ENCODE measurements at regions not wholly inside any gene's neighbourhood (a gene's known extent, or its start where the extent isn't known, plus 50 kb on each side); places are given as distances from the start of the nearest gene placed in this dataset.

GRCh38 chr4:113838460-113838859 is 76.9 kb upstream of the CAMK2D start:
- Histone ChIP-seq H3K4me3 (ENCODE audit: low read depth, low read length) (no peak overlapping the region), H3K36me3 (ENCODE audit: control insufficient read depth, insufficient read depth, low read length) (no peaks in the 10 kb centered on the region), H3K27me3 (ENCODE audit: control insufficient read depth, insufficient read depth, low read length) (no peaks in the 10 kb centered on the region)
- DNase-seq (ENCODE audit: low read depth): no peak
- TF ChIP-seq, protein P1, sequence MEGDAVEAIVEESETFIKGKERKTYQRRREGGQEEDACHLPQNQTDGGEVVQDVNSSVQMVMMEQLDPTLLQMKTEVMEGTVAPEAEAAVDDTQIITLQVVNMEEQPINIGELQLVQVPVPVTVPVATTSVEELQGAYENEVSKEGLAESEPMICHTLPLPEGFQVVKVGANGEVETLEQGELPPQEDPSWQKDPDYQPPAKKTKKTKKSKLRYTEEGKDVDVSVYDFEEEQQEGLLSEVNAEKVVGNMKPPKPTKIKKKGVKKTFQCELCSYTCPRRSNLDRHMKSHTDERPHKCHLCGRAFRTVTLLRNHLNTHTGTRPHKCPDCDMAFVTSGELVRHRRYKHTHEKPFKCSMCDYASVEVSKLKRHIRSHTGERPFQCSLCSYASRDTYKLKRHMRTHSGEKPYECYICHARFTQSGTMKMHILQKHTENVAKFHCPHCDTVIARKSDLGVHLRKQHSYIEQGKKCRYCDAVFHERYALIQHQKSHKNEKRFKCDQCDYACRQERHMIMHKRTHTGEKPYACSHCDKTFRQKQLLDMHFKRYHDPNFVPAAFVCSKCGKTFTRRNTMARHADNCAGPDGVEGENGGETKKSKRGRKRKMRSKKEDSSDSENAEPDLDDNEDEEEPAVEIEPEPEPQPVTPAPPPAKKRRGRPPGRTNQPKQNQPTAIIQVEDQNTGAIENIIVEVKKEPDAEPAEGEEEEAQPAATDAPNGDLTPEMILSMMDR (IDR thresholded peaks at IDR 0.05; ENCODE audit: insufficient read depth, low read length, poor library complexity, severe bottlenecking): no peak

- Histone ChIP-seq H3K27me3 (ENCODE audit: control insufficient read depth, insufficient read depth, low read length) (no peaks in the 10 kb centered on the region), H3K36me3 (ENCODE audit: control insufficient read depth, insufficient read depth, low read length) (no peaks in the 10 kb centered on the region), H3K4me3 (ENCODE audit: low read depth, low read length) (no peak overlapping the region)
- peak; percentile 72 for DNase-seq (ENCODE audit: low read depth)
- TF ChIP-seq, protein P1 (IDR thresholded peaks at IDR 0.05; ENCODE audit: insufficient read depth, low read length, poor library complexity, severe bottlenecking): no peak
Observed at GRCh38 chr4:113837397-113837796, 75.9 kb upstream of the CAMK2D start.

- peak; percentile 14 for DNase-seq (ENCODE audit: low read depth)
- Histone ChIP-seq H3K27me3 (ENCODE audit: control insufficient read depth, insufficient read depth, low read length) (no peaks in the 10 kb centered on the region), H3K4me3 (ENCODE audit: low read depth, low read length) (no peak overlapping the region), H3K36me3 (ENCODE audit: control insufficient read depth, insufficient read depth, low read length) (no peaks in the 10 kb centered on the region)
- TF ChIP-seq, protein P1 (IDR thresholded peaks at IDR 0.05; ENCODE audit: insufficient read depth, low read length, poor library complexity, severe bottlenecking): no peak
Observed at GRCh38 chr4:113835005-113835404, 73.5 kb upstream of the CAMK2D start.

DNA sequence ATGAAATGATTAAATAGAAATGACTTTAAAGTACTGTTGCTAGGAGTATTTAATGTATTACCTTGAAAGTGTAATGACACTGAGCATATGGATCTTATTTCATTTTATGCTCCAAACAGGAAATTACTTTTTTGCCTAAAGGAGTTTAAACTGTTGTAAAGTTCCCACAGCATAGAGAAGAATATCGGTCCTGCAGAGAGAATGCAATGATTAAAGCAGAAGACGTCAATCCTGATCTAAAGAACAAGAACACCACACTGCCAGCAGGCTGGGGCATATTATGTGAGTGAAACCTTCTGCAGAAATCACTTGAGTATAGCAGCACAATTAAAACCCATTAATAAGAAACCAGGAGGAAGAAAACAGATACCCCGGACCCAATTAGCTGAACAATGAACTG is 72.8 kb upstream of the CAMK2D start:
- H3K36me3 ChIP-seq (ENCODE audit: control insufficient read depth, insufficient read depth, low read length): no peaks in the 10 kb centered on the region
- TF ChIP-seq, protein P1 (IDR thresholded peaks at IDR 0.05; ENCODE audit: insufficient read depth, low read length, poor library complexity, severe bottlenecking): no peak
- H3K4me3 ChIP-seq (ENCODE audit: low read depth, low read length): no peak overlapping the region
- H3K27me3 ChIP-seq (ENCODE audit: control insufficient read depth, insufficient read depth, low read length): no peaks in the 10 kb centered on the region
- DNase-seq (ENCODE audit: low read depth): no peak

DNA sequence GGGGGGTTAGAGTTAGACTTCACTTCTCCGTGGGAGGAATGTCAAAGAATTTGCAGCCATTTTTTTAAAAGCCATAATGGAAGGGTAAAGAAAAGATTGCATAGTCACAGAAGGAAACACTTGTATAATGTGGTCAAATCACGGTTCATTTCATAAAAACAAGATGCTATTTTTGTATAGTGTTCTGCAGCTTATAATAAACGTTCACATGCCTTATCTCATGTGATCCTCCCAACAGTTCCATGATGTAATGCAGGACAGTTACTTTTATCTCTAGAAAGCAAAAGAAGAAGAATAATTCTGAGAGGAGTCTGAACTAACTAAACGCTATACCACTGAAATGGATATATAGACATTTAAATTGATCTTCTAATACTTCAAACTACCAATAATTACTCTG is 71.3 kb upstream of the CAMK2D start:
- no peak overlapping the region for H3K4me3 ChIP-seq (ENCODE audit: low read depth, low read length)
- DNase-seq (ENCODE audit: low read depth): no peak
- TF ChIP-seq, protein P1 (IDR thresholded peaks at IDR 0.05; ENCODE audit: insufficient read depth, low read length, poor library complexity, severe bottlenecking): no peak
- H3K27me3 ChIP-seq (ENCODE audit: control insufficient read depth, insufficient read depth, low read length): no peaks in the 10 kb centered on the region
- H3K36me3 ChIP-seq (ENCODE audit: control insufficient read depth, insufficient read depth, low read length): no peaks in the 10 kb centered on the region

DNA sequence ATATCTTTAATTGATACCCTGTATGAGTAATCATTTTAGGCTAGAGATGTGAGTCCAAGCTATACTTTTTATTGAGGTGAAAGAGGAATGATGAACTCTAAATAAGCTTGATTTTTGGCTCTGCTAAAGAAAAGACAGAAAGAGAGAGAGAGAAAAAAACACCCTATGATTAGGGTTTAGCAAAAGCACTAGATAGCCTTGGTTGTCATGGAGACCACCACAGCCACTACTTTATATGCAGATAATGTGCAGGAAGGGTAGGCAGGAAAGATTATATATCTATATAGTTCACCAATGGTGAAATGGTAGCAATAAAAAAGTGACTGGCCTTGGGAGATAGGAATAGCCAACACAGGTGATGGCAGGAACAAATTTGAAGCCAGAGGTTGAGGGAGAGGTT is 69.9 kb upstream of the CAMK2D start:
- DNase-seq (ENCODE audit: low read depth): no peak
- Histone ChIP-seq H3K36me3 (ENCODE audit: control insufficient read depth, insufficient read depth, low read length) (no peaks in the 10 kb centered on the region), H3K4me3 (ENCODE audit: low read depth, low read length) (no peak overlapping the region), H3K27me3 (ENCODE audit: control insufficient read depth, insufficient read depth, low read length) (no peaks in the 10 kb centered on the region)
- TF ChIP-seq, protein P1 (IDR thresholded peaks at IDR 0.05; ENCODE audit: insufficient read depth, low read length, poor library complexity, severe bottlenecking): no peak
